DND-41 (cell line): ENCODE measurements at regions not wholly inside any gene's neighbourhood (a gene's known extent, or its start where the extent isn't known, plus 50 kb on each side); places are given as distances from the start of the nearest gene placed in this dataset.

ENCODE experiments used
- ATAC-seq: fragments of 200-7000 bp; cut with Tn5 transposase; 3 replicates; pipeline ENCODE4 v1.9.1; 2021; ENCODE audit warnings: low read depth; ENCODE audit not compliant: insufficient read depth
- DNase-seq: peaks from one replicate; pipeline ENCODE4 v3.0.0-alpha.2; 2020
- H2AFZ ChIP-seq: 2 replicates; pipeline ENCODE4 v1.6.0; 2012; ENCODE audit warnings: low read depth, low read length
- H3K27ac ChIP-seq: 2 replicates; pipeline ENCODE4 v1.5.1; 2012; ENCODE audit warnings: low read length, inconsistent platforms
- H3K27me3 ChIP-seq: fragments of 200-600 bp; sonication (generic); 2 replicates; pipeline ENCODE4 v1.6.0; 2012; ENCODE audit warnings: low read length, mild to moderate bottlenecking, inconsistent platforms; ENCODE audit not compliant: insufficient read depth, poor library complexity
- H3K36me3 ChIP-seq: 2 replicates; pipeline ENCODE4 v1.5.1; 2012; ENCODE audit warnings: low read length, inconsistent platforms; ENCODE audit not compliant: insufficient read depth
- H3K4me1 ChIP-seq: 2 replicates; pipeline ENCODE4 v1.5.1; 2012; ENCODE audit warnings: mild to moderate bottlenecking, low read length; ENCODE audit not compliant: insufficient read depth
- H3K4me2 ChIP-seq: 2 replicates; pipeline ENCODE4 v1.6.0; 2012; ENCODE audit warnings: mild to moderate bottlenecking, moderate library complexity, low read length, inconsistent platforms; ENCODE audit not compliant: insufficient read depth
- H3K4me3 ChIP-seq, 2 experiments: fragments of 200-600 bp in 1 of 2; shearing (Covaris generic) in 1 of 2; 2 replicates each; pipeline ENCODE4 v1.5.1; 2012 to 2016; ENCODE audit warnings: inconsistent platforms in 2 of 2, low read length in 2 of 2, mild to moderate bottlenecking in 2 of 2, low read depth in 1 of 2, moderate library complexity in 1 of 2
- H3K79me2 ChIP-seq: 2 replicates; pipeline ENCODE4 v1.6.0; 2012; ENCODE audit warnings: low read length, inconsistent platforms; ENCODE audit not compliant: insufficient read depth
- H3K9ac ChIP-seq: 2 replicates; pipeline ENCODE4 v1.6.0; 2012; ENCODE audit warnings: low read depth, mild to moderate bottlenecking, inconsistent platforms, low read length, moderate library complexity
- H3K9me3 ChIP-seq: 2 replicates; pipeline ENCODE4 v1.5.1; 2012; ENCODE audit warnings: low read length, moderate library complexity, mild to moderate bottlenecking, inconsistent platforms; ENCODE audit not compliant: insufficient read depth, severe bottlenecking
- H4K20me1 ChIP-seq: 2 replicates; pipeline ENCODE4 v1.6.0; 2012; ENCODE audit warnings: low read length; ENCODE audit not compliant: insufficient read depth
- EZH2 ChIP-seq: IDR thresholded peaks from 3 replicates; pipeline ENCODE4 v1.6.1; 2012; ENCODE audit warnings: borderline replicate concordance, low read depth, mild to moderate bottlenecking, moderate library complexity, low read length, inconsistent platforms; ENCODE audit not compliant: severe bottlenecking
- TF ChIP-seq, protein P1 (sequence below): IDR thresholded peaks from 2 replicates; pipeline ENCODE4 v1.5.1; 2012; ENCODE audit warnings: borderline replicate concordance, low read length, moderate library complexity, mild to moderate bottlenecking; ENCODE audit not compliant: poor library complexity, severe bottlenecking; ENCODE audit errors: extremely low read depth

DNA sequence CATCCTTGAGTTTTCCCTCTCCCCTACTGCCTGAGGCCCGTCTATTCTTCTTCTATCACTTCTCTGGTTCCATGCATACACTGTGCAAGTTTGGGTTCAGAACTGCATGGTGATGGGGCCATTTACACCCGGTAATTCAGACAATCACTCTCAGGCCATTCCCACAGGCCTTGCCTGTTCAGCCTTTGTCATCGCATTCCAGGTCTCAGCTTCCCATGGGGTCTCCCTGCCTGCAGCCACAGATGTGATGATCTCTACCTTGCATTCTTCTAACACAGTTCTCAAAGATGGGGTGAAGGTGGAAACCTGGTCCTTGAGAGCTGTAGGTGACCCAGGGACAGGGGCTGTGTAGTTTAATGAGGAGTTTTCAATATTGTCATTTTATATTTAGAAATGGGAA lies 209.2 kb upstream of the TOPAZ1 start:
- Histone ChIP-seq H3K4me3 (no peak overlapping the region), H3K27me3 (peaks cover 6% of the 10 kb centered on the region), H3K4me1 (no peaks in the 10 kb centered on the region), H3K27ac (no peak overlapping the region), H2AFZ (no peak overlapping the region), H3K79me2 (no peaks in the 10 kb centered on the region), H3K36me3 (no peaks in the 10 kb centered on the region), H4K20me1 (no peaks in the 10 kb centered on the region; the same call in 1 of the 2 replicates), H3K9me3 (no peaks in the 10 kb centered on the region), H3K9ac (no peak overlapping the region), H3K4me2 (no peak overlapping the region)
- ATAC-seq (no peak), DNase-seq (no peak)
- TF ChIP-seq EZH2 = no peak
- TF ChIP-seq, protein P1, sequence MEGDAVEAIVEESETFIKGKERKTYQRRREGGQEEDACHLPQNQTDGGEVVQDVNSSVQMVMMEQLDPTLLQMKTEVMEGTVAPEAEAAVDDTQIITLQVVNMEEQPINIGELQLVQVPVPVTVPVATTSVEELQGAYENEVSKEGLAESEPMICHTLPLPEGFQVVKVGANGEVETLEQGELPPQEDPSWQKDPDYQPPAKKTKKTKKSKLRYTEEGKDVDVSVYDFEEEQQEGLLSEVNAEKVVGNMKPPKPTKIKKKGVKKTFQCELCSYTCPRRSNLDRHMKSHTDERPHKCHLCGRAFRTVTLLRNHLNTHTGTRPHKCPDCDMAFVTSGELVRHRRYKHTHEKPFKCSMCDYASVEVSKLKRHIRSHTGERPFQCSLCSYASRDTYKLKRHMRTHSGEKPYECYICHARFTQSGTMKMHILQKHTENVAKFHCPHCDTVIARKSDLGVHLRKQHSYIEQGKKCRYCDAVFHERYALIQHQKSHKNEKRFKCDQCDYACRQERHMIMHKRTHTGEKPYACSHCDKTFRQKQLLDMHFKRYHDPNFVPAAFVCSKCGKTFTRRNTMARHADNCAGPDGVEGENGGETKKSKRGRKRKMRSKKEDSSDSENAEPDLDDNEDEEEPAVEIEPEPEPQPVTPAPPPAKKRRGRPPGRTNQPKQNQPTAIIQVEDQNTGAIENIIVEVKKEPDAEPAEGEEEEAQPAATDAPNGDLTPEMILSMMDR = no peak

DNA sequence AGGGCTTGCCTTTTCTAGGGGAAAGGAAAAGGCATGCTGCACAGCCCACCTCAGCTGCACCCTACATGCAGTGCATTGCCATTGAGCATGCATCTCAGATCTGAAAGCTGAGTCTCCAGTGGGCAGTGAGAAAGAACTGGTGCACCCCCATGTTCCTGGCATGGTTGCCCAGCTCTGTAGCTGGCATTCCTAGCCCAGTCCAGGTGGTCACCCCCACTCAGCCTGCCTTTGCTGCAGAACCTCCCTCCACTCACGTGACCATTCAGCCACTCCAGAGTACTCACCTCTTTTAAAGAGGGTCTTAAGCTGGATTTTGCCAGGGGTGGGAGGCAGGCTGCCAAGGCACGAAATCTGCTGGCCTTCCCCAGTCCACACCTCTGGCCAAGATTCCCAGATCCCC lies 208.6 kb upstream of the TOPAZ1 start:
- H2AFZ ChIP-seq = no peak overlapping the region
- H3K4me1 ChIP-seq = no peaks in the 10 kb centered on the region
- DNase-seq (no peak), ATAC-seq (no peak)
- H3K9ac ChIP-seq = no peak overlapping the region
- no peak overlapping the region for H3K4me3 ChIP-seq
- H3K27me3 ChIP-seq = peaks cover 4% of the 10 kb centered on the region
- no peak overlapping the region for H3K27ac ChIP-seq
- no peaks in the 10 kb centered on the region for H3K9me3 ChIP-seq
- no peak overlapping the region for H3K4me2 ChIP-seq
- TF ChIP-seq, protein P1 = no peak
- TF ChIP-seq EZH2 = no peak
- H3K36me3 ChIP-seq = no peaks in the 10 kb centered on the region
- H3K79me2 ChIP-seq = no peaks in the 10 kb centered on the region
- no peaks in the 10 kb centered on the region; the same call in 1 of the 2 replicates for H4K20me1 ChIP-seq

DNA sequence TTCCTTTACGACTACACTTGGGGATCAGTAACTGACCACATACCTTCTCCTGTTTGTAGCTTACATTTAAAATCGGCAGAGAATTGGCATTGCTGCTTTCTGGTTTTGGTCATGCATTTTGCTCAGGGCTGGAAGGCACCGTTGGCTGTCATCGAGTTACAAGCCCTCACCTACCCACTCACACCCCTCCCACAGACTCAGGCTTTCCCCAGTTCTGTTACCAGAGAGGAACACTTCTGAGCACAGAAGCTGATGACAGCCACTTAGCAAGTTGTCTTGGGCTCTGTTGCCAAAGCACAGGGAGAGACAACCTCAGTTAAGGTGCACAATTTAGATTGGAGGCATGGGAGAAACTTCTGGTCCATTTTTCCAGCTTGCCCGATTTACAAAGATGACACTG lies 204.8 kb upstream of the TOPAZ1 start:
- H2AFZ ChIP-seq = no peak overlapping the region
- no peak overlapping the region for H3K4me3 ChIP-seq
- H3K36me3 ChIP-seq = no peaks in the 10 kb centered on the region
- ATAC-seq (no peak), DNase-seq (no peak)
- H3K27me3 ChIP-seq = peaks cover 8% of the 10 kb centered on the region
- H3K27ac ChIP-seq = no peak overlapping the region
- H3K4me2 ChIP-seq = no peak overlapping the region
- no peaks in the 10 kb centered on the region for H4K20me1 ChIP-seq
- no peaks in the 10 kb centered on the region for H3K79me2 ChIP-seq
- H3K9me3 ChIP-seq = no peaks in the 10 kb centered on the region
- no peak overlapping the region for H3K9ac ChIP-seq
- TF ChIP-seq EZH2 = no peak
- TF ChIP-seq, protein P1 = no peak
- no peaks in the 10 kb centered on the region for H3K4me1 ChIP-seq

DNA sequence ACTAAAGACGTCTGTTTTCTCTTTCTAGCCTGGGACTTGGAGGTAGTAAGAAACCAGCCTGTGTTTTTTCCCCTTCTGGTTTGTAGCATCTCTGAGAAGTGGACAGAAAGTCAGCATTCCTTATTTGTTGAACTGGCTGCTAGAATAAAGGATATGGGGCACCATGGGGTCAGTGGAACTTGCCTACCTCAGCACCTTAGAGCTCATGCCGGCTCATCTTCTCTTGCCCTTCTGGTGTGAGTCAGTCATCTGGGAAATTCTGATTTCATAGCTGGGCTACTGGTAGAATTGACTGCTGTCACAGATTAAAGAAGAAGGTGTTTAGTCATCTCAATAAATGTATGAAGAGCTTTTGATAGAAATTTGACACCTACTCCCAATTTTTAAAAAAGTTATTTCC lies 202.7 kb upstream of the TOPAZ1 start:
- no peaks in the 10 kb centered on the region for H4K20me1 ChIP-seq
- no peak overlapping the region for H3K9ac ChIP-seq
- H3K4me3 ChIP-seq = no peak overlapping the region
- no peaks in the 10 kb centered on the region for H3K4me1 ChIP-seq
- no peaks in the 10 kb centered on the region for H3K36me3 ChIP-seq
- no peak overlapping the region for H3K4me2 ChIP-seq
- no peaks in the 10 kb centered on the region for H3K9me3 ChIP-seq
- H3K27me3 ChIP-seq = peaks cover 12% of the 10 kb centered on the region
- ATAC-seq (no peak), DNase-seq (no peak)
- H3K27ac ChIP-seq = no peak overlapping the region
- no peak for TF ChIP-seq EZH2
- TF ChIP-seq, protein P1 = no peak
- no peak overlapping the region for H2AFZ ChIP-seq
- no peaks in the 10 kb centered on the region for H3K79me2 ChIP-seq
